ENCODE measurements at regions not wholly inside any gene's neighbourhood (a gene's known extent, or its start where the extent isn't known, plus 50 kb on each side); places are given as distances from the start of the nearest gene placed in this dataset.

DNA sequence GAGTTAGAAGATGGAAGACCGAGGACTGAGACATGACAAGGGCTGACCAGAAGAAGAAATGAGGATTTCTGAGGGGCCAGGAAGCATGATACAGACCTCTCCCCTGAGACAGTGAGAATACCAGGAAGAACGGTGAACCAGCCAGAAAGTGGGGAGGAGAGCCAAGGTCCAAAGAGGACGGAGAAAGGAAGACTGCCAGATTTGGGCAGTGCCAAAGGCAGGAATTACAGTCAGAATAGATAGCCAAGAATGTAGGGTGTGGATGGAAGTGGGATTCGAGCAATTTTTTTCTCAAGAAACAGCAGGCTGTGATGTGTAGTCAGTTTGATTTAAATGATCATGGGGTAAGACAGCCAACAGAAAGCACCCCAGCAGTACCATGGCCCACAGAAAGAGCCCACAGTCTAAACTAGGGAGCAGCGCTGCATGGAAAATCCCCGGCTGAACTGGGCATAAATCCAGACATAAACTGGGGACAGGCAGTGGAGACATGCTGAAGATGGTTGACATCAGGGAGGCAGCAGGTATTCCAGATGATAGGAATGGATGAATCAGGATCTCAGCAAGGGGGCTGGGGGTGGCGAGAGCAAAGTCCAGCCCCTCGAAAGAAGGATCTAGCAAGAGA is 67.3 kb upstream of the BARX2 start:
- TF ChIP-seq, protein P1, sequence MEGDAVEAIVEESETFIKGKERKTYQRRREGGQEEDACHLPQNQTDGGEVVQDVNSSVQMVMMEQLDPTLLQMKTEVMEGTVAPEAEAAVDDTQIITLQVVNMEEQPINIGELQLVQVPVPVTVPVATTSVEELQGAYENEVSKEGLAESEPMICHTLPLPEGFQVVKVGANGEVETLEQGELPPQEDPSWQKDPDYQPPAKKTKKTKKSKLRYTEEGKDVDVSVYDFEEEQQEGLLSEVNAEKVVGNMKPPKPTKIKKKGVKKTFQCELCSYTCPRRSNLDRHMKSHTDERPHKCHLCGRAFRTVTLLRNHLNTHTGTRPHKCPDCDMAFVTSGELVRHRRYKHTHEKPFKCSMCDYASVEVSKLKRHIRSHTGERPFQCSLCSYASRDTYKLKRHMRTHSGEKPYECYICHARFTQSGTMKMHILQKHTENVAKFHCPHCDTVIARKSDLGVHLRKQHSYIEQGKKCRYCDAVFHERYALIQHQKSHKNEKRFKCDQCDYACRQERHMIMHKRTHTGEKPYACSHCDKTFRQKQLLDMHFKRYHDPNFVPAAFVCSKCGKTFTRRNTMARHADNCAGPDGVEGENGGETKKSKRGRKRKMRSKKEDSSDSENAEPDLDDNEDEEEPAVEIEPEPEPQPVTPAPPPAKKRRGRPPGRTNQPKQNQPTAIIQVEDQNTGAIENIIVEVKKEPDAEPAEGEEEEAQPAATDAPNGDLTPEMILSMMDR (IDR thresholded peaks at IDR 0.05; ENCODE audit: low read depth, low read length): no peak
- no peak overlapping the region for H3K4me3 ChIP-seq (ENCODE audit: low read depth, low read length)

DNA sequence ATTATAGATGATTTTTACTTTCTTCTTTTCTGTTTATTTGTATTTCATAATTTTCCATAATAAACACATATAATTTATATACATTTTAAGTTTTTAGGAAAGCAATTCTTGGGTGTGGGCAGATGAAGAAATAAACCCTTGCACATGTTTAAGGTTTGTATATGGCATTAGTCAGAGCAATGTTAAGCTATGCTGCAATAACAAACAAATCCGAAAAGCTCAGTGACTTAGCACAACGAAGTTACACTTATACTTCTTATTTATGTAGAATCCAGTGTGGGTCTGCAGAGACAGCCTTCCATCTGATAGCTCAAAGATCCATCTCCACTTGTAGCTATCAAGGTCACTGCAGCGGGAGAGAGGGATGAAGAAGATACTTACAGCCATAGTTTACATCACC is 68.5 kb upstream of the BARX2 start:
- H3K4me3 ChIP-seq (ENCODE audit: low read depth, low read length): no peak overlapping the region
- TF ChIP-seq, protein P1 (IDR thresholded peaks at IDR 0.05; ENCODE audit: low read depth, low read length): no peak

- H3K4me3 ChIP-seq (ENCODE audit: low read depth, low read length): no peak overlapping the region
- TF ChIP-seq, protein P1 (IDR thresholded peaks at IDR 0.05; ENCODE audit: low read depth, low read length): no peak
Observed at GRCh38 chr11:129302386-129303101, 73.1 kb upstream of the BARX2 start.

DNA sequence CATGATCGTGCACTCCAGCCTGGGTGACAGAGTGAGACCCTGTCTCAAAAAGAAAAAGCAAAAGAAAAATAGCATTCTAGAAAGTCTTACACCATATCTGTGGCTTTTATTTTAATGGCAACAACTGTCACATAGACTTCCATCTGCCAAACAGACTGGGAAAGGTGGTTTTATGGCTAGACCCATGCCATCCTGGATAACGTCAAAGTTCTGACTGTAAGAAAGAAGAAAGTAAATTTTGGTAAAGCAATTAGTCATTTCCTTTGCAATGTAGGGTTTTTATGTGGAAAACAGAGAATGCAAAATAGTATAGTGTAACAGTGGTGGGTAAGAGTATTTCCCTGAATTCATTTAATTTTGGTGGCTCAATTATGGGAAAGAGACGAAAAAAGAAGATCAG is 75.5 kb upstream of the BARX2 start:
- no peak overlapping the region for H3K4me3 ChIP-seq (ENCODE audit: low read depth, low read length)
- TF ChIP-seq, protein P1 (IDR thresholded peaks at IDR 0.05; ENCODE audit: low read depth, low read length): no peak

DNA sequence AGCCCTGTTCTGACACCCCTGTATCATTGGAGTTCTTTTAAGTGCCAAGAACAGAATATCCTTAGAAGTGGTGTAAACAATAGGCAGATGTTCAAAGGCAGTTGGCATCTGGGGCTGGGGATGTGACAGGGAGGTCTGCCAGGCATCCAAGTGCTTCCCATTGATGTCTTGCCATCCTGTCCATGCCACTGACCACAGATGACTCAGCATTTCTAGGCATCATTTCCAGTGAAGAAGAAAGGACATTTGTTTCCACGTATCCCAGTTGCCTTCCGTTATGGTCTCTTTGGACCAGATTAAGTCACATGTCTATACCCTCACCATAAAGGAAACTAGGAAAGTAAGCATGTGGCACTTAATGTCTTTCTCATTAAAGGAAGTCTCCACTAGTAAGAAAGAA is 76.7 kb upstream of the BARX2 start:
- TF ChIP-seq, protein P1 (IDR thresholded peaks at IDR 0.05; ENCODE audit: low read depth, low read length): no peak
- no peak overlapping the region for H3K4me3 ChIP-seq (ENCODE audit: low read depth, low read length)

GRCh38 chr11:129295746-129296145 is 79.9 kb upstream of the BARX2 start:
- TF ChIP-seq, protein P1 (IDR thresholded peaks at IDR 0.05; ENCODE audit: low read depth, low read length): no peak
- H3K4me3 ChIP-seq (ENCODE audit: low read depth, low read length): no peak overlapping the region

DNA sequence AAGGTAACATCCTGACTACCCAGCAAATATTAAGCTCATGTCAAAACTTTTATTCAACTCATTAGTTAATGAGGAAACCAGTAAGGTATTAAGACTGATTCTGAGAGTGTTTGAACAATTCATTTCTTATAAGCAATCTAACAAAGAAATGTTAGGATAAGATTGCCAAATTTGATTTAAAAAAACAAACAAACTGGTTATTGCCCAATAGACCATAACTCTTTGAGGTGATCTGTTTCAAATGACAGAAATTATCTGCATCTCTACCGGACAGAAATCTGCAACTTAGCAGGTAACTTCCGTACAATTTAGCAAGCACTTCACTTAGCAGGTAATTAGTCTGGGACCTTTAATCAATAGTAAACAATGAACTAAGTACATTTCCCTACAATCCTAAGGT is 82.9 kb upstream of the BARX2 start:
- no peak overlapping the region for H3K4me3 ChIP-seq (ENCODE audit: low read depth, low read length)
- TF ChIP-seq, protein P1 (IDR thresholded peaks at IDR 0.05; ENCODE audit: low read depth, low read length): no peak
